PFSK-1 (cell line): ENCODE measurements at regions not wholly inside any gene's neighbourhood (a gene's known extent, or its start where the extent isn't known, plus 50 kb on each side); places are given as distances from the start of the nearest gene placed in this dataset.

Source experiments
- POLR2AphosphoS5 ChIP-seq: IDR thresholded peaks from 2 replicates; pipeline ENCODE4 v1.6.1; 2012; ENCODE audit warnings: low read depth, mild to moderate bottlenecking, control low read depth, low read length, moderate library complexity
- REST ChIP-seq, 2 experiments: IDR thresholded peaks; 2 replicates each; pipeline versions ENCODE4 v1.6.1 to v1.8.0; 2011 to 2012; ENCODE audit warnings: low read depth in 2 of 2, low read length in 2 of 2, control low read depth in 1 of 2, inconsistent platforms in 1 of 2, mild to moderate bottlenecking in 1 of 2, moderate library complexity in 1 of 2; ENCODE audit not compliant: insufficient read depth in 1 of 2
- TAF1 ChIP-seq: IDR thresholded peaks from 2 replicates; pipeline ENCODE4 v1.6.1; 2012; ENCODE audit warnings: low read length, control low read depth, borderline replicate concordance; ENCODE audit not compliant: insufficient read depth

- TF ChIP-seq TAF1 = no peak
- no peak for TF ChIP-seq POLR2AphosphoS5
- TF ChIP-seq REST (IDR thresholded peaks at IDR 0.05; ENCODE audit: insufficient read depth in 1 of 2, low read depth in 2 of 2, low read length in 2 of 2) = no peak
Measured at GRCh38 chr10:105868935-105869334, 1227.8 kb downstream of the SORCS3 start.
